NT2/D1 (cell line): ENCODE measurements at regions not wholly inside any gene's neighbourhood (a gene's known extent, or its start where the extent isn't known, plus 50 kb on each side); places are given as distances from the start of the nearest gene placed in this dataset.

Source experiments
- SUZ12 ChIP-seq: IDR thresholded peaks from 2 replicates; pipeline ENCODE4 v1.6.1; 2011; ENCODE audit not compliant: insufficient read length, insufficient read depth; ENCODE audit errors: extremely low read depth
- YY1 ChIP-seq: IDR thresholded peaks from 2 replicates; pipeline ENCODE4 v1.6.1; 2011; ENCODE audit not compliant: insufficient read length, insufficient read depth

DNA sequence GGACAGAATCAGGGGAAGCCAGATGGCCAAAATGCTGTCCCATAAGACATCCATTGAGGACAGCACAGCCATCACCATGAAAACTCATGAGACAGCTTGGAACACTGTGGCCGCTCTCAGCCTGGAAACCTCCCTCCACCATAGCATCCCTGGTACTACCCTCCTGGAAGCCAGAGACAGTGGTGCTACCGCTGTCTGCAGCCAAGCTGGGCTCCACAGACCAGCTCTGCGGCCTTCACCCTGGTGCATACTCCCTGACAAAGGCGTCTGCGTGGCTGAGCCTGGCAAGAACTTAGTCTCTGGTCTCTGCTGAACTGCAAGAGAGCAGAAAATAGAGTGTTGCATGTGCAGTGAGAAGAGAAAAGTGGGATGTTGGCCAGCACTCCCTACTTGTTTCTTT lies 558.0 kb downstream of the C6orf118 start:
- TF ChIP-seq YY1 (no peak), SUZ12 (no peak)
